SHP77 (cell line): ENCODE measurements at regions not wholly inside any gene's neighbourhood (a gene's known extent, or its start where the extent isn't known, plus 50 kb on each side); places are given as distances from the start of the nearest gene placed in this dataset.

ENCODE experiments used
- DNase-seq, 2 experiments: peaks; one replicate each; lab custom pipeline; 2025; lab: John Stamatoyannopoulos, UW

DNA sequence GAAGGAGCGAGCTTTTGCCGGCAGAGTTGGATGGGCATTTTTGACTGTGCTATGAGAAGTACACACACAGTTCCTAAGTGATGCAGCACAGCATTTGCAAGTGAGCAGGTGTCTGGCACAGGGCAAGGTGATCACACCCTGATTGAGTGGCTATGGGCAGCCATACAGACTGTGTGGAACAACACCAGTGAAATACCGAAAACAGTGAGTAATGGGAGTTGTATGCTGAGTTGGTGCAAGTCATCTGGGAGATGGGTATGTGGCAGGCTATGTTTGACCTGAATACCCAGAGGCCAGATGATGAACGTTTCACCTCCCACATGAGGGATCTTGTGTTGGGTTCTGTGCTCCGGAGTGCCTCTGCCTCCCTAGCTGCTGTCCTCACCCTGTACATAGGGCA, 53.5 kb upstream of the TIPARP start:
- DNase-seq, result no peak

DNA sequence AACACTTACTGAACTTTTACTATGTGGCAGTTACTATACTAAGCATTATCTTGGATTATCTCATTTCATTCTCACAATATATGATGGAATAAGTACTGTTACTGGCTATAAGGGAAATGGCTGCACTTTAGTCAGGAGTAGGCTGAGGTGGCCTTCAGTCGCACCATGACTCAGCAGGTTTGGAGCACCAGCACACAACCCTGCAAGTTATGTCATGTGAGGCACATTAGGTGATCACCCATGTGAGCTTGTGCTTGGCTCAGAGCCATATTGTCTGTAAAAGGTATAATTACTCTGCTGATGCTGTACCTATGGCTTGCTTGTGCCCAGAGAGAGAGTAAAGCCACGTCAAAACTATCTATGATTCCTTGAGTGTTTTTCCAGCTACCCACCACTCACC, 54.1 kb upstream of the TIPARP start:
- DNase-seq, result peak; percentile 55 to 83

DNA sequence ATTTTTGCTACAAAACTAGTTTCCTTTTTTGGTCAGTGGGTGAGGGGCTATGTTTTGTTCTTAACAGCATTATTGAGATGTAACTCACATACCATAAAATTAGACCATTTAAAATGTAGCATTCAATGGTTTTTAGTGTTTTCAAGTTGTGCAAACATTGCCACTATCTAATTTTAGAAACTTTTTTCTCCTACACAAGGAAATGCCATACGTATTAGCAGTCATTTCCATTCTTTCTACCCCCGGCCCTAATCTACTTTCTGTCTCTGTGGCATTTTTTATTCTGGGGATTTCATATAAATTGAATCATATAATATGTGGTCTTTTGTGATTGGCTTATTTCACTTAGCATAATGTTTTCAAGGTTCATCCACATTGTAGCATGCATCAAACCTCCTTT, 55.0 kb upstream of the TIPARP start:
- no peak for DNase-seq

DNA sequence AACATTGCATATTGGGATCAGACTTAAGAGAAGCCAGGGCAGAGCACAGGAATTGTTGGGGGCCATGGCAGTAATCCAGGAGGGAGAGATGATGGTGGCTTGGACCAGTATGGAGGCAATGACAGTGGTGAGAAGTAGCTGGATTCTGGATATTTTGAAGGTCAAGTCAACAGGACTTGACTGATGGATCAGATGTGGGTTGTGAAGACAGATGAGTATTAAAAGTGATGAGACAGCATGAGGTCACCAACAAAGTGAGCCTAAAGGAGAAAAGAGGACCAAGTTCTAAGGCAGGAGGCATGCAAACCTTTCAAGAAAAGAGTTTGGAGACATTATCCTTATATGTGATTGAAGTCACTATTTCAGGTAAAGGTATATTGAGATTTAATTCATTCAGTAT, 56.6 kb upstream of the TIPARP start:
- no peak for DNase-seq

DNA sequence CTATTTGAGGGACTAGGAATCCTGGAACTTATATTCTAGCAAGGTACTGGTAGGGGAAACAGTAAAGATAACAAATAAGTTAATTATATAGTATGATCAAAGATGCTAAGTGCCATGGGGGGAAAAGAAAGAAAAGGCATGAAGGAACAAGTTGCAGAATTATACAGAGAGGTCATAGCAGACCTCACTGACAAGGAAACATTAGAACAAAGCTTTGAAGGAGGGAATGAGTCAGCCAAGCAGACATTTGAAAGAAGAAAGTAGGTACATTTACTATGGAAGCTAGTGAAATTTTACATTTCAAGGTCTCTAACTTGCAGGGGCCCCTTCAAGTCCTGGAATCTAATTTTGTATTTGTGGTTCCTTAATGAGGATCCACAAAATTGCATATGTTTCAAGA, 57.2 kb upstream of the TIPARP start:
- no peak for DNase-seq

DNA sequence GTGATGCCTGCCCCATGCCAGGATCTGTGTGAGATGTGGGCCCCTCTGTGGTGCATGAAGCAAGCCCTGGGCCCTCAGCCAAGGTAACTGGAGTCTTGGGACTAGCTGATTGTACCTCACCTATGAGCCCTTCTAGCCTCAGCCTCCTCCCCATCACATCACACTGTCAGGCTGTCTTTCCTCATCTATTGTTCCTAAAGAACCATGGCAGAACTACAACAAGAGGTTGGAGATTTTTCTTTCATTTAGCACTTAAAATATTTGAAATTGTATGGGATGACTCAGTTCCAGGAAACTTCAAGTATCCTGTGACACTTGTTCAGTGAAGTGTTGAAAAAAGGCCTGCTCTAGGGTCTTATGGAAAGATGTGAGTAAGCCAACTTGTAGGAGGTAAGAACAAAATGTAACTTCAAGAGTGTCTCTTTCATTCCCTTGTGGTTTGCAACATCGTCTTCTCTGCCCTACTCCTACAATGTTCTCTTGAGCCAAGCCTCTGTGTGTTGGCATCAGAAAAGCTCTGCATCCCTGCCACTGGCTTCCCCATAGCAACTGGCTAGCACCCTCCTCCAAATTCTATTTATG, 58.7 kb upstream of the TIPARP start:
- DNase-seq, result no peak

DNA sequence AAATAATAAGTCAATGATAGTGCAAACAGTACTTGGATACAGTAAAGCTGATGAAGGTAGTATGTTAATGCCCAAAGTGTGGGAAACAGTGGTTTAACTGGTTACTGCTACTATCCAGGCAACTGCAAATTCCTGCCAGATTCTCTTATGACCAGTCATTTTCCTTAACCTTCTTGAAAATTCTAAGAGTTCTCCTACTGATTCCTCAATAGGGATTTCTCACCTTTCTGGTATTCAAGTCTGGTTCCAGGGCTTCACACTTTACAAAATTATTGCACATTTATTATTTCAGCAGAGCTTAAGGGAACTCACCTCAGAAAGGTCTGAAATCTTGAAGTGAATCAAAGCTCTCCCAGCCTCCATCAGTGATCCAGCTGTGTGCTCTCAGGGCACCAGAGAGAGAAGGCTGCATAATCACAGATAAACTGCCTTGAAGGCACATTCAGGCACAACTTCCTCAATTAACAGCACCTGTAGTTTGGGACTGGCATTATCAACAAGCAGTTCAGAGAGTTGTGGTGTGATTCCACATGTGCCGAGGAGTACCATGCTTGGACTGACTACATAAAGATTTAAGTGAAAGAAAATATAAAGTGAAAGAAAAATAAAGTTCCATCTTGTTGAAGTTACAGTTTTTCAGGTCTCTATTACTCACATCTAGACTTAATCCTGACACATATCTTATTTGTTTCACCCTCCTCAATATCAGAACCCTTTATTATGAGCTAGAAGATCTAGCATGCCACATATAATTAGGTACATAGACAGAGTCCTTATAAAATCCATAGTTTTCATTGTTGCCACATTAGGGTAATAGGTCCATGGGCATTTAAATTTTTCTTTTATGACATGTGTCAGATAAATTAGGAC, 59.5 kb upstream of the TIPARP start:
- DNase-seq, result no peak

DNA sequence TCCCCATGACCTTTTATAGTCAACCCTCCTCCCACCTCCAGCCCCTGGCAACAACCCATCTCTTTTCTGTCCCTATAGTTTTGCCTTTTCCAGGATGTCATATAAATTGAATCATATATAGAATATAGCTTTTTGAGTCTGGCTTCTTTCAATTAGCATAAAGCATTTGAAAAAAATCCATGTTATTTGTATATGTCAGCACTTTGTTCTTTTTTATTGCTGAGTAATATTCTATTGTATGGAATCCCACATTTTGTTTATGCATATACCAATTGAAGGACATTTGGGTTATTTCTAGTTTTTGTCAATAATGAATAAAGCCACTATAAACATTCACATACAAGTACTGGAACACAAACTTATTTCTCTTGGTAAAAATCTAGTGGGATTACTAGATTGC, 58.0 kb upstream of the SSR3 start:
- no peak for DNase-seq

DNA sequence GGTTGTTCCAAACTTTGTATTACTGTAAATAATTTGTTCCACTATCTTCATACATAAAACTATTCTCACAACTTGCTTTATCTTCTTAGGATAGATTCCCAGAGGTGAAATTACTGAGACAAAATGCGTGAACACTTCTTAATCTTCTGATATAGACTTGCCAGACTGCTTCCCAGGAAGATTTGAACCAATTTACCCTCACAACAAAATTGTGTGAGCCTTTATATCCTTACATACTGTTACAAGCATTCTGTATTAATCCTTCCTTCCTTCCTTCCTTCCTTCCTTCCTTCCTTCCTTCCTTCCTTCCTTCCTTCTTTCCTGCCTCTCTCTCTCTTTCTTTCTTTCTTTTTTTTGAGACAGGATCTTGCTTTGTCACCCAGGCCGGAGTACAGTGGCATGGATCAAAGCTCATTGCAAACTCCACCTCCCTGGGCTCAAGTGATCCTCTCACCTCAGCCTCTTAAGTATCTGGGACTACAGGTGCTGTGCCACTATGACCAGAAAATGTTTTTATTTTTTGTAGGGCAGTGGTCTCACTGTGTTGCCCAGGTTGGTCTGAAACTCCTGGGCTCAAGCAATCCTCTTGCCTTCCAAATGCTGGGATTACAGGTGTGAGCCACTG, 57.1 kb upstream of the SSR3 start:
- no peak for DNase-seq

DNA sequence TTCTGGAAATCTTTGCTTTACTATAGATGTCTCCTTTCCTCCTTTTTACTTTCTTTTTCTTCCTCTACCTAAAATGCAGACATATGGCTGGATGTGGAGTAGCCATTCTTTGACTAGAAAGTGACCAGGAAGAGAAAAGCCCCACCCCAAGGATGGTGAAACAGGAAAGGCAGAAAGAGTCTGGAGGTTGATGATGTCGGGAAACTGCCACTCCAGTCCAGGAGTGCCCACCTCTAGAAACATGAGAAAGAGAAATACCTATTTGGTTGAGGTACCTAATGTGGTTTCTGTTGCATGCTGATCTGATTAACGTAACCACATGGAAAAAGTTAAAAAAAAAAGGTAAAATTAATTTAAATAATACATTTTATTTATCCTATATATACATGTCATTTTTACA, 55.2 kb upstream of the SSR3 start:
- DNase-seq, result no peak

DNA sequence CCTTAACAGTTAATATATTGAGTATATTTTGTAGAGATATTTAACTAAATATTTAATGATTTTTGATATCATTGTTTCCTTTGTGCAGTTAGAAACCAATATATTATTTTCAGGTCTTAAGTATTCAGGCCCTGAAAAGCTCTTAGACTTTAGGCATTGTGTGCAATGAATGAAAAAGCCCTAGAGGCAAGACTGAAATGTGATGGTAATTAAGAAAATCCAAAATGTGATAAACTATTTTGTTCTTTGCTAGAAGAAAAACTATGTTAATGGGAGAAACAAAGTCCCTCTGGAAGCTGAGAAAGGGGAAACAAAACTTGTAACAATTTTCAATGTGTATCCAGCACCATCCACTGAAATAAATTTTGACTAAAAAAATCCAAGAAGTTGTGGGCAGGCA, 54.6 kb upstream of the SSR3 start:
- no peak for DNase-seq

DNA sequence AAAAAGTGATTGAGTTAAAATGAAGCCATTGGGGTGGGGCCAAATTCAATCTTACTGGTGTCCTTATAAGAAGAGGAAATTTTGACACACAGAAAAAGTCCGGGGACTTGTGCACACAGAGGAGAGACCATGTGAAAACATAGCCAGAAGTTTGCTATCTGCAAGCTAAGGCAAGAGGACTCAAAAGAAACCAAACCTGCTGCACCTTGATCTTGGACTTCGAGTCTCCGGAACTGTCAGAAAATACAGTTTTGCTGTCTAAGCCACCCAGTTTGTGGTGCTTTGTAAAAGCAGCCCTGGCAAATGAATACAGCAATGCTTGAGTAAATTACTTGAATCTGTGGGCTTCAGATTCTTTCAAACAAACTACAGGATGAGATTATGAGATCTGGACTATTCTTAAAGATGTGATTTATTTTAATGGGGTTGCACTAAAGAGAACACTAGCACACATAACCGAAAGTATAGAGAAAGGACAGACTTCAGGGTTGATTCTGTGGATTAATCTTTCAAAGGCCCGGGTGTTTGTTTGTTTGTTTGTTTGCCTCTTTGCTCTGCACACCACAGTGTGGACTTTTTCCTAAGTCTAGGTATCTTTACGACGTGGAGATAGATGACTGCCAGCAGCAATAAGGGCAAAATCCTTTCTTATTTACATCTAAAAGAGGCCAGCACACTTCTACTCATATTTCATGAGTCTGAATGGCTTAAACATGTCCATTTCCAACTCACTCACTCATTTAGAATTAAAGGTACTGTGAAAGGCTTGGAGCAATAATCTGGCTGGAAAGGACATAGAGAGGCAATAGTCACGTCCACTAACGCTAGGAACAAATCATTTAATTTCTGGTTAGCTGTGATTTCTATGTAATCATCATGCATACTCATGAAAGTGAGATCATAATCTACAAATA, 53.9 kb upstream of the SSR3 start:
- DNase-seq, result no peak

DNA sequence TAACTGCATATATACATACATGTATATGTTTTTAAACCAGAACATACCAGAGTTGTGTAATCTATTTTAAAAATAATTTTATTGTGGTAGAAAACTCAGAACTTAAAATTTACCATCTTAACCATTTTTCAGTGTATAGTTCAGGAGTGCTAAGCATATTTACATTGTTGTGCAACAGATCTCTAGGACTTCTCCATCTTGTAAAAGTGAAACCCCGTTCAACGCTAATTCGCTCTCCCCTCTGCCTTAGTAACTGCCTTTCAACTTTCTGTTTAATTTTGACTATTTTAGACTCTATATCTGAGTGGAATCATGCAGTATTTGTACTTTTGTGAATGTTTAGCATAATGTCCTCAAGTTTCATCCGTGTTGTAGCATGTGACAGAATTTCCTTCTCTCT, 51.8 kb upstream of the SSR3 start:
- no peak for DNase-seq

DNA sequence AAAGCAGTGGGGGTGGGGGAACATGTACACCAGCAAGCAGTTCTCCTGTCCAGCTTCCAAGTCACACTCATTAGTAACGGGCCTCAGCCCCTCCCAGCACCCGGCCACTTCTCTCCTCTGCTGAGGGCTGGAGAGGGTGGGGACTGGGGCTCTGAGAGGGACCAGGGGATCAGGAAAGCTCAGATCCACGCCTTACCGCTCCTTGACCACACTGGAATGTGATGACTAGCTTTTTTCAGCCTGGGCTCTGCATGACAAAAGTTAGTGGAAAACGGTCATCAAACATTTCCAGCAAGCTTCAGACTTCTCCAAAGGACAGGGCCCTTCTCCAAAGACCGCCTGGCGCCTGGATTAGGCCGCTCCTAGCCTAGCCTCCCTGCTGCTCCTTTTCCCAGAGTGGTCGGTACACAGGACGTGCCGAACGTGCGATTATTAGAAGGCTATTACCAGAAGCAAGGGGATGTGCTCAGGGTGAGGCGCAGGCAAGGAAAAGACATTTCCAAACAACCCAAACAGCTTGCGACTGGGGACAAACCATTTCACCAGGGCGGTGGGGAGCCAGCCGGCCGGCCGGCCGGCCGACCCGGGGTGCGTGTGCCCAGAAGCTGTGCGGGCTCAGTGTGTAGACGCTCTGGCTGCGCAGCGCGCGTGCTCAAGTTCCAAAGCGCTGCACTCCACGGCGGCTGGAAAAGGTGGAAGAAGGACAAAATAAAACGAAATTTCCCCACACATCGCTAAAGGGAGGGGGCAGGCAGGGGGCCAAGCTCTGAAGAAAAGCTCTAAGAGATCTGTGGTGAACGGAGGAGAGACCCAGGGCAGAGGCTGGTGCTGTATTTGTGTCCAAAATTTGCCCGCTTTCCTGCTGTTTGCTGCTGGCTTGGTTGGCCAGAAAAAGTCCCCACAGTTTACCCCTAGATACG, 51.0 kb upstream of the SSR3 start:
- peak; percentile 36 to 66 for DNase-seq

DNA sequence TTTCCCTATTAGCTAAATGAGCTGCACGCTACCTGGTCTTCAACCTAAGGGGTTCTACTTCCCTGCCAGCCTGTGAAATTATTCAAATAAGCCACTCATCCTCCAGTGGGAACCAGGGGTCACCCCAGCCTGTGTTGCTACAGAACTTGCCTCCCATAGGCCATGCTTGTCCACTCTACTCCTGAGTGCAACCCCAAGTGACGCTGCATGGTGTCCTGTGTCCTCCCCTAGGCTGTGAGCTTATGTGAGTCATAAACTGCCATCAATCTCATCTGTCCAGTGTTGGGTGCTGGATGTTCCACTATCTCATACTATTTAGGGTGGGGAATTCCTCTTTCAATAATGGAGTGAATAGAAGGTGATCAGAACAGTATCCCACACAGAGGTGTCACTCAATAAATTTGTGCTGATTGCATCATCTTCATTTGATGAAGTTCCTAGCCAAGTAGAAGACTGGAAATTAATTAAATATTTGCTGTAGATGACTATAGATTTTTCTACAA, 49.8 kb upstream of the SSR3 start:
- DNase-seq, result no peak
